HCT116 (cell line): ENCODE measurements at regions not wholly inside any gene's neighbourhood (a gene's known extent, or its start where the extent isn't known, plus 50 kb on each side); places are given as distances from the start of the nearest gene placed in this dataset.

Source experiments
- ATAC-seq: fragments of 200-7000 bp; cut with Tn5 transposase; 2 replicates; pipeline ENCODE4 v1.9.1; 2020; ENCODE audit warnings: mild to moderate bottlenecking, moderate library complexity
- BruUV-seq: library from RNA; stranded (reverse); fragments of 400-500 nt; replicated peaks from 2 replicates; lab custom pipeline; 2021; lab: Mats Ljungman, UMichigan
- CTCF ChIA-PET: fragments of 300-600 bp; sonication (Branson Sonifier 250); formaldehyde crosslinking; loops from one replicate; lab custom pipeline; 2021; ENCODE audit warnings: antibody characterized with exemption; lab: Charles Lee
- POLR2A ChIA-PET: fragments of 300-600, 350-600 bp; sonication (Branson Sonifier 250); formaldehyde crosslinking; loops from one replicate; lab custom pipeline; 2021; ENCODE audit warnings: antibody characterized with exemption; lab: Charles Lee
- RAD21 ChIA-PET, 2 experiments: fragments of 300-600 bp; sonication (Branson Sonifier 250); formaldehyde crosslinking; loops; one replicate each; lab custom pipeline; 2023; ENCODE audit warnings: low total read pairs in 2 of 2; ENCODE audit not compliant: uncharacterized antibody in 2 of 2, unreplicated experiment in 2 of 2, low non-redundant PET in 1 of 2; lab: Charles Lee
- DNase-seq: peaks from one replicate; pipeline ENCODE4 v3.0.0-alpha.2; 2010; ENCODE audit warnings: low read depth, low spot score
- H2AFZ ChIP-seq: fragments of 200-600 bp; shearing (Covaris generic), sonication (generic); 2 replicates; pipeline ENCODE4 v1.6.1; 2017; ENCODE audit warnings: low read depth, mixed run types, mixed read lengths, antibody characterized with exemption, low read length; ENCODE audit not compliant: poor library complexity, severe bottlenecking
- H3K27ac ChIP-seq: 2 replicates; pipeline ENCODE4 v1.5.1; 2012; ENCODE audit warnings: low read depth, low read length
- H3K27me3 ChIP-seq: fragments of 200-600 bp; sonication (generic); 2 replicates; pipeline ENCODE4 v1.6.1; 2016; ENCODE audit warnings: mixed run types, low read length, mixed read lengths; ENCODE audit not compliant: insufficient read depth
- H3K36me3 ChIP-seq, 2 experiments: fragments of 200-500 bp in 1 of 2; fragments of 200-600 bp in 1 of 2; sonication (Bioruptor generic) in 1 of 2; sonication (generic) in 1 of 2; 2 replicates each; pipeline versions ENCODE4 v1.5.1 to v1.6.1; 2014 to 2016; ENCODE audit warnings: low read length in 2 of 2, inconsistent platforms in 1 of 2, mixed read lengths in 1 of 2, mixed run types in 1 of 2; ENCODE audit not compliant: insufficient read depth in 2 of 2, control insufficient read depth in 1 of 2
- H3K4me1 ChIP-seq, 2 experiments: fragments of 200-600 bp in 1 of 2; sonication (generic) in 1 of 2; 2 replicates each; pipeline versions ENCODE4 v1.5.1 to v1.6.1; 2012 to 2017; ENCODE audit warnings: low read length in 2 of 2, inconsistent platforms in 1 of 2, mild to moderate bottlenecking in 1 of 2, mixed read lengths in 1 of 2, mixed run types in 1 of 2, moderate library complexity in 1 of 2; ENCODE audit not compliant: insufficient read depth in 2 of 2, control insufficient read depth in 1 of 2
- H3K4me2 ChIP-seq: fragments of 200-600 bp; sonication (generic); 2 replicates; pipeline ENCODE4 v1.6.1; 2017; ENCODE audit warnings: mixed run types, low read length, mixed read lengths
- H3K4me3 ChIP-seq, 2 experiments: fragments of 200-600 bp in 1 of 2; sonication (generic) in 1 of 2; replicated peaks in 1 of 2; 2 replicates each; pipeline ENCODE4 v1.5.1; 2011 to 2016; ENCODE audit warnings: low read length in 2 of 2, control low read depth in 1 of 2, low read depth in 1 of 2, mild to moderate bottlenecking in 1 of 2, mixed read lengths in 1 of 2, mixed run types in 1 of 2
- H3K79me2 ChIP-seq: fragments of 200-600 bp; sonication (generic); 2 replicates; pipeline ENCODE4 v1.6.1; 2017; ENCODE audit warnings: mild to moderate bottlenecking, mixed run types, low read length, moderate library complexity, mixed read lengths; ENCODE audit not compliant: insufficient read depth
- H3K9ac ChIP-seq: fragments of 200-600 bp; sonication (generic); 2 replicates; pipeline ENCODE4 v1.6.1; 2016; ENCODE audit warnings: low read length, mixed read lengths
- H3K9me2 ChIP-seq: fragments of 200-600 bp; sonication (generic), shearing (Covaris generic); 2 replicates; pipeline ENCODE4 v1.6.1; 2017; ENCODE audit warnings: mixed run types, mild to moderate bottlenecking, moderate library complexity; ENCODE audit not compliant: insufficient read depth
- H3K9me3 ChIP-seq, 2 experiments: fragments of 200-500 bp in 1 of 2; fragments of 200-600 bp in 1 of 2; sonication (Bioruptor generic) in 1 of 2; sonication (generic) in 1 of 2; 2 replicates each; pipeline ENCODE4 v1.6.1; 2014 to 2017; ENCODE audit warnings: low read length in 2 of 2, mixed read lengths in 2 of 2, inconsistent platforms in 1 of 2, low read depth in 1 of 2, mild to moderate bottlenecking in 1 of 2, mixed run types in 1 of 2, moderate library complexity in 1 of 2; ENCODE audit not compliant: control insufficient read depth in 1 of 2, insufficient read depth in 1 of 2
- H4K20me1 ChIP-seq: fragments of 200-600 bp; sonication (generic), shearing (Covaris generic); 2 replicates; pipeline ENCODE4 v1.6.1; 2017; ENCODE audit warnings: mixed run types, mild to moderate bottlenecking, moderate library complexity; ENCODE audit not compliant: insufficient read depth
- EGR1 ChIP-seq: IDR thresholded peaks from 2 replicates; pipeline ENCODE4 v1.6.1; 2012; ENCODE audit warnings: low read depth
- ELF1 ChIP-seq: IDR thresholded peaks from 2 replicates; pipeline ENCODE4 v1.6.1; 2012; ENCODE audit warnings: low read depth, borderline replicate concordance
- EZH2 ChIP-seq: fragments of 200-600 bp; sonication (generic); IDR thresholded peaks from 2 replicates; pipeline ENCODE4 v1.6.1; 2017; ENCODE audit warnings: antibody characterized with exemption, mixed run types
- FOSL1 ChIP-seq: IDR thresholded peaks from 2 replicates; pipeline ENCODE4 v1.6.1; 2012; ENCODE audit warnings: low read depth
- POLR2A ChIP-seq: IDR thresholded peaks from 2 replicates; pipeline ENCODE4 v1.7.0; 2011; ENCODE audit warnings: borderline replicate concordance; ENCODE audit not compliant: insufficient read depth, insufficient read length; ENCODE audit errors: extremely low read depth
- SP1 ChIP-seq: IDR thresholded peaks from 2 replicates; pipeline ENCODE4 v1.6.1; 2012; ENCODE audit warnings: low read depth
- ZFX ChIP-seq: fragments of 450-650 bp; IDR thresholded peaks from 2 replicates; pipeline ENCODE4 v1.6.1; 2017
- intact Hi-C: fragments of 100-400 bp; cut with micrococcal nuclease; formaldehyde crosslinking; loops from 2 replicates; pipeline ENCODE4 v1.10.0; 2022
- TF ChIP-seq, protein P1 (sequence below): IDR thresholded peaks from 2 replicates; pipeline ENCODE4 v1.6.1; 2012
- TF ChIP-seq, protein P2 (sequence below): IDR thresholded peaks from 2 replicates; pipeline ENCODE4 v1.6.1; 2012; ENCODE audit warnings: low read depth
- TF ChIP-seq, protein P3 (sequence below): IDR thresholded peaks from 2 replicates; pipeline ENCODE4 v1.6.1; 2011; ENCODE audit warnings: mild to moderate bottlenecking, low read length, moderate library complexity; ENCODE audit not compliant: insufficient replicate concordance; ENCODE audit errors: extremely low read depth

DNA sequence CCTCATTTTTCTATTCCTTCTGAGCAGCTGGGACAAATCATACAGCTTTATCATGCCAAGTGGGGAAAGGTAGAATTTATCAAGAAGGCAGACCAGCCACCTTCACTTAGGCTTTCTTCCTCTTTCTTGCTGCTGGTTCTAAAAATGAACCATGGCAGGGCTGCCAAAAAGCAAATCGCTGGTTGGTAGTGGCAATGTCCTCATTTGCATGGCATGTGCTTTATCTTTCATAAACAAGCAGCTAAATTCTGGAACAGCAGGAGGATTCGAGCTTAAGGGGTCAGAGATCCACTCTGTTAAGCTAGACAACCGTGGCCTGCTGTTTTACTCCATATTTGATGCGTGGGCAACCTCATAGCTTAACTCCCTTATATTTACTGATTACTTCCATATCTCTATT is 91.3 kb downstream of the RPE65 start:
- Histone ChIP-seq H2AFZ (no peak overlapping the region), H3K4me2 (no peak overlapping the region), H3K4me3 (no peak overlapping the region), H3K9me3 (no peaks in the 10 kb centered on the region), H3K9me2 (no peaks in the 10 kb centered on the region), H4K20me1 (no peaks in the 10 kb centered on the region), H3K36me3 (no peaks in the 10 kb centered on the region), H3K79me2 (no peaks in the 10 kb centered on the region), H3K9ac (no peak overlapping the region), H3K4me1 (peaks cover 0 to 3% of the 10 kb centered on the region in 2 experiments; a peak in 1 of 4 replicates), H3K27me3 (no peaks in the 10 kb centered on the region), H3K27ac (no peak overlapping the region)
- CTCF ChIA-PET, result interaction anchor here (1.4 to 1.9 kb wide), 3 partner anchors 9 to 238 kb away, joined by 3 to 5 read pairs (median 5); no protein-coding TSS in a partner anchor
- RAD21 ChIA-PET, result no interaction called here
- TF ChIP-seq FOSL1, result no peak
- no peak for TF ChIP-seq EZH2
- no peak for TF ChIP-seq ELF1
- TF ChIP-seq ZFX, result no peak
- TF ChIP-seq EGR1, result no peak
- TF ChIP-seq SP1, result no peak
- TF ChIP-seq, protein P1, sequence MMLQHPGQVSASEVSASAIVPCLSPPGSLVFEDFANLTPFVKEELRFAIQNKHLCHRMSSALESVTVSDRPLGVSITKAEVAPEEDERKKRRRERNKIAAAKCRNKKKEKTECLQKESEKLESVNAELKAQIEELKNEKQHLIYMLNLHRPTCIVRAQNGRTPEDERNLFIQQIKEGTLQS, result no peak
- no peak for TF ChIP-seq POLR2A
- TF ChIP-seq, protein P2, sequence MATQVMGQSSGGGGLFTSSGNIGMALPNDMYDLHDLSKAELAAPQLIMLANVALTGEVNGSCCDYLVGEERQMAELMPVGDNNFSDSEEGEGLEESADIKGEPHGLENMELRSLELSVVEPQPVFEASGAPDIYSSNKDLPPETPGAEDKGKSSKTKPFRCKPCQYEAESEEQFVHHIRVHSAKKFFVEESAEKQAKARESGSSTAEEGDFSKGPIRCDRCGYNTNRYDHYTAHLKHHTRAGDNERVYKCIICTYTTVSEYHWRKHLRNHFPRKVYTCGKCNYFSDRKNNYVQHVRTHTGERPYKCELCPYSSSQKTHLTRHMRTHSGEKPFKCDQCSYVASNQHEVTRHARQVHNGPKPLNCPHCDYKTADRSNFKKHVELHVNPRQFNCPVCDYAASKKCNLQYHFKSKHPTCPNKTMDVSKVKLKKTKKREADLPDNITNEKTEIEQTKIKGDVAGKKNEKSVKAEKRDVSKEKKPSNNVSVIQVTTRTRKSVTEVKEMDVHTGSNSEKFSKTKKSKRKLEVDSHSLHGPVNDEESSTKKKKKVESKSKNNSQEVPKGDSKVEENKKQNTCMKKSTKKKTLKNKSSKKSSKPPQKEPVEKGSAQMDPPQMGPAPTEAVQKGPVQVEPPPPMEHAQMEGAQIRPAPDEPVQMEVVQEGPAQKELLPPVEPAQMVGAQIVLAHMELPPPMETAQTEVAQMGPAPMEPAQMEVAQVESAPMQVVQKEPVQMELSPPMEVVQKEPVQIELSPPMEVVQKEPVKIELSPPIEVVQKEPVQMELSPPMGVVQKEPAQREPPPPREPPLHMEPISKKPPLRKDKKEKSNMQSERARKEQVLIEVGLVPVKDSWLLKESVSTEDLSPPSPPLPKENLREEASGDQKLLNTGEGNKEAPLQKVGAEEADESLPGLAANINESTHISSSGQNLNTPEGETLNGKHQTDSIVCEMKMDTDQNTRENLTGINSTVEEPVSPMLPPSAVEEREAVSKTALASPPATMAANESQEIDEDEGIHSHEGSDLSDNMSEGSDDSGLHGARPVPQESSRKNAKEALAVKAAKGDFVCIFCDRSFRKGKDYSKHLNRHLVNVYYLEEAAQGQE, result no peak
- TF ChIP-seq, protein P3, sequence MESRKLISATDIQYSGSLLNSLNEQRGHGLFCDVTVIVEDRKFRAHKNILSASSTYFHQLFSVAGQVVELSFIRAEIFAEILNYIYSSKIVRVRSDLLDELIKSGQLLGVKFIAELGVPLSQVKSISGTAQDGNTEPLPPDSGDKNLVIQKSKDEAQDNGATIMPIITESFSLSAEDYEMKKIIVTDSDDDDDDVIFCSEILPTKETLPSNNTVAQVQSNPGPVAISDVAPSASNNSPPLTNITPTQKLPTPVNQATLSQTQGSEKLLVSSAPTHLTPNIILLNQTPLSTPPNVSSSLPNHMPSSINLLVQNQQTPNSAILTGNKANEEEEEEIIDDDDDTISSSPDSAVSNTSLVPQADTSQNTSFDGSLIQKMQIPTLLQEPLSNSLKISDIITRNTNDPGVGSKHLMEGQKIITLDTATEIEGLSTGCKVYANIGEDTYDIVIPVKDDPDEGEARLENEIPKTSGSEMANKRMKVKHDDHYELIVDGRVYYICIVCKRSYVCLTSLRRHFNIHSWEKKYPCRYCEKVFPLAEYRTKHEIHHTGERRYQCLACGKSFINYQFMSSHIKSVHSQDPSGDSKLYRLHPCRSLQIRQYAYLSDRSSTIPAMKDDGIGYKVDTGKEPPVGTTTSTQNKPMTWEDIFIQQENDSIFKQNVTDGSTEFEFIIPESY, result no peak
- no peak for DNase-seq
- no TSS peak for BruUV-seq
- intact Hi-C loops, result no loop called here
- no peak for ATAC-seq
- POLR2A ChIA-PET, result no interaction called here
